DOHH2 (cell line): ENCODE measurements at regions not wholly inside any gene's neighbourhood (a gene's known extent, or its start where the extent isn't known, plus 50 kb on each side); places are given as distances from the start of the nearest gene placed in this dataset.

Experiments used
- H3F3A ChIP-seq: fragments of 200-600 bp; sonication (generic), shearing (Covaris generic); 2 replicates; pipeline ENCODE4 v1.6.0; 2016; ENCODE audit warnings: antibody characterized with exemption, mild to moderate bottlenecking; ENCODE audit not compliant: control insufficient read depth, insufficient read depth
- H3K27ac ChIP-seq: fragments of 200-600 bp; sonication (generic); 2 replicates; pipeline ENCODE4 v1.5.1; 2014; ENCODE audit warnings: low read depth, mild to moderate bottlenecking, low read length, moderate library complexity
- H3K27me3 ChIP-seq: fragments of 200-600 bp; sonication (generic); 2 replicates; pipeline ENCODE4 v1.6.1; 2014; ENCODE audit warnings: mild to moderate bottlenecking, low read length, mixed read lengths; ENCODE audit not compliant: control insufficient read depth
- H3K36me3 ChIP-seq: fragments of 200-600 bp; sonication (generic); 2 replicates; pipeline ENCODE4 v1.6.1; 2014; ENCODE audit warnings: mild to moderate bottlenecking, low read length, moderate library complexity, mixed read lengths; ENCODE audit not compliant: control insufficient read depth
- H3K4me1 ChIP-seq: fragments of 200-600 bp; sonication (generic); 2 replicates; pipeline ENCODE4 v1.6.1; 2014; ENCODE audit warnings: mild to moderate bottlenecking, low read length, mixed read lengths; ENCODE audit not compliant: control insufficient read depth
- H3K4me2 ChIP-seq: fragments of 200-600 bp; sonication (generic); 2 replicates; pipeline ENCODE4 v1.6.0; 2014; ENCODE audit warnings: mild to moderate bottlenecking, low read length, moderate library complexity
- H3K4me3 ChIP-seq: fragments of 200-600 bp; sonication (generic); 2 replicates; pipeline ENCODE4 v1.5.1; 2014; ENCODE audit warnings: mild to moderate bottlenecking, low read length, mixed read lengths
- H3K79me2 ChIP-seq: fragments of 200-600 bp; sonication (generic); 2 replicates; pipeline ENCODE4 v1.6.1; 2014; ENCODE audit warnings: mild to moderate bottlenecking, low read length, mixed read lengths; ENCODE audit not compliant: control insufficient read depth
- H3K9me2 ChIP-seq: fragments of 200-600 bp; sonication (generic); replicated peaks from 2 replicates; pipeline ENCODE4 v1.6.1; 2014; ENCODE audit warnings: mild to moderate bottlenecking, low read length, mixed read lengths; ENCODE audit not compliant: control insufficient read depth
- H3K9me3 ChIP-seq: fragments of 200-600 bp; sonication (generic); 2 replicates; pipeline ENCODE4 v1.6.1; 2014; ENCODE audit warnings: antibody characterized with exemption, low read length, mixed read lengths; ENCODE audit not compliant: control insufficient read depth, insufficient read depth
- H4K20me1 ChIP-seq: fragments of 200-600 bp; sonication (generic); 2 replicates; pipeline ENCODE4 v1.6.0; 2014; ENCODE audit warnings: low read depth, mild to moderate bottlenecking, antibody characterized with exemption, low read length, moderate library complexity; ENCODE audit not compliant: control insufficient read depth, insufficient read depth
- CTCF ChIP-seq: fragments of 200-600 bp; sonication (generic); IDR thresholded peaks from one replicate; pipeline ENCODE4 v1.5.1; 2014; ENCODE audit warnings: antibody characterized with exemption, mild to moderate bottlenecking, low read depth, low read length; ENCODE audit not compliant: poor library complexity, severe bottlenecking
- EZH2phosphoT487 ChIP-seq: fragments of 200-600 bp; sonication (generic); IDR thresholded peaks from 2 replicates; pipeline ENCODE4 v1.6.1; 2017; ENCODE audit warnings: borderline replicate concordance, mild to moderate bottlenecking, antibody characterized with exemption, low read length, moderate library complexity, mixed read lengths

DNA sequence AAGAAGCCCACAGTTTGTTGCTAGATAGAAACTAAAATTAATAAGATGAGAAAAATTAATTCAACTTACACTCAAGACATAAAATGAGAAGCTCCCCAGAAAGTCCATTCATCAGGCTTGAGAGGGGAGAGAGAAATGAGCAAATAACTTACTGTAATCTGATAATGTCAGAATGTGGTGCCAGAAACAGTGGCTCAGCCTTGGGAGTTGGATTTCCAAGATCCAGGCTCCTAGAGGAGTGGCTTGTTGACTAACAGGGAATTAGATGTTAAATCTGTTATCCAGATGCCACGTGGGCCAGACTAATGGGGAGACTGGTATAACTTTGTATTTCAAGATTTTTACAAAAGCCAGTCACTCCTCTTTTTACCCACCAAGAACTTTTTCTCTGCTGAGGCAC, 458.2 kb downstream of the GADD45G start:
- no peak overlapping the region for H3K4me2 ChIP-seq
- 0 out of 2 replicates have a peak, but pooled peaks cover 4% of the 10 kb centered on the region for H3K27me3 ChIP-seq
- H3K4me3 ChIP-seq = no peak overlapping the region
- TF ChIP-seq EZH2phosphoT487 (no peak), CTCF (no peak)
- no peaks in the 10 kb centered on the region for H3K79me2 ChIP-seq
- H3K9me2 ChIP-seq = no peaks in the 10 kb centered on the region
- no peak overlapping the region for H3K27ac ChIP-seq
- no peaks in the 10 kb centered on the region for H3K36me3 ChIP-seq
- H4K20me1 ChIP-seq = no peaks in the 10 kb centered on the region
- no peaks in the 10 kb centered on the region for H3F3A ChIP-seq
- H3K4me1 ChIP-seq = no peaks in the 10 kb centered on the region
- H3K9me3 ChIP-seq = no peaks in the 10 kb centered on the region

GRCh38 chr9:90064248-90064647, 459.4 kb downstream of the GADD45G start:
- Histone ChIP-seq H3K9me3 (no peaks in the 10 kb centered on the region), H3K27ac (no peak overlapping the region), H3K79me2 (no peaks in the 10 kb centered on the region), H3F3A (no peaks in the 10 kb centered on the region), H3K4me1 (no peaks in the 10 kb centered on the region), H3K36me3 (no peaks in the 10 kb centered on the region), H4K20me1 (no peaks in the 10 kb centered on the region), H3K4me2 (no peak overlapping the region), H3K27me3 (peaks cover 12% of the 10 kb centered on the region; the same call in 1 of the 2 replicates), H3K9me2 (no peaks in the 10 kb centered on the region), H3K4me3 (no peak overlapping the region)
- TF ChIP-seq CTCF (no peak), EZH2phosphoT487 (no peak)

DNA sequence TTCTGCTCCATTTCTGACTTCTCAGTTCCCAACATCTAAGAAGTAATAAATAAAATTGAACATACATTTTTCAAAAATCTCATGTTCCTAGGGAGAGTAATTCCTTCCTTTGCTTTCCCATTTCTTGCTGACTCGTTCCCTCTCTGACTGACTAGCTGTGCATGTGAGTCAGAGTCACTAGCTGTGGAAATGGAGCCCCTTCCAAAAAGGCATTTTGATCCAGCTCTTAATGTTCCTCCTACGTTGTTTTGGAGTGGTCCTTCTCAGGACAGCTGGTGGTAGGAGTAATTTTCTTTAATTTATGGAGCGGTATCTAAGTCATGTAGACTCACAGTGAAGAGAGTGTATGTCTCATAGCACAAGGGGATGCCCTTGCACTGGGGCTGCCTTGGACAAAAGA, 460.2 kb downstream of the GADD45G start:
- Histone ChIP-seq H3K4me1 (no peaks in the 10 kb centered on the region), H3K27ac (no peak overlapping the region), H3K9me3 (no peaks in the 10 kb centered on the region), H3K79me2 (no peaks in the 10 kb centered on the region), H3K9me2 (no peaks in the 10 kb centered on the region), H3K4me2 (no peak overlapping the region), H3F3A (no peaks in the 10 kb centered on the region), H3K4me3 (no peak overlapping the region), H4K20me1 (no peaks in the 10 kb centered on the region), H3K27me3 (peaks cover 12% of the 10 kb centered on the region; the same call in 1 of the 2 replicates), H3K36me3 (no peaks in the 10 kb centered on the region)
- no peak for TF ChIP-seq EZH2phosphoT487
- TF ChIP-seq CTCF = no peak
